Activated T-helper 1 cell treated with anti-CD3 and anti-CD28 coated beads, Interleukin-12 subunit alpha, Interleukin-12 subunit beta, Interleukin-2, Interleukin-4 antibody, amounts not matched to agents 30 ng/mL and 10 ng/mL and 1 ng/mL, durations not matched to agents 14 hours and 24 hours and 36 hours (primary cell): ENCODE measurements at regions not wholly inside any gene's neighbourhood (a gene's known extent, or its start where the extent isn't known, plus 50 kb on each side); places are given as distances from the start of the nearest gene placed in this dataset.
"Not testable (repeated sequence)": the region's sequence is repeated elsewhere in the genome, so short reads cannot be mapped to it uniquely, and the experiment has no call there.

Experiments
- DNase-seq: peaks from one replicate; pipeline ENCODE4 v3.0.0; 2021; ENCODE audit warnings: low spot score
- H3K27ac Mint-ChIP-seq: one replicate; pipeline ENCODE4 v1.8.0; 2021; ENCODE audit warnings: mild to moderate bottlenecking, mixed read lengths
- H3K27me3 Mint-ChIP-seq: one replicate; pipeline ENCODE4 v1.8.0; 2022; ENCODE audit warnings: mild to moderate bottlenecking, moderate library complexity, mixed read lengths; ENCODE audit not compliant: insufficient read depth
- H3K36me3 Mint-ChIP-seq: one replicate; pipeline ENCODE4 v1.8.0; 2021; ENCODE audit warnings: low read depth, mixed read lengths
- H3K4me1 Mint-ChIP-seq: one replicate; pipeline ENCODE4 v1.8.0; 2021; ENCODE audit warnings: low read depth, mixed read lengths
- H3K4me3 Mint-ChIP-seq: one replicate; pipeline ENCODE4 v1.8.0; 2021; ENCODE audit warnings: mild to moderate bottlenecking, moderate library complexity, mixed read lengths
- H3K9me3 Mint-ChIP-seq: one replicate; pipeline ENCODE4 v1.8.0; 2021; ENCODE audit warnings: mixed read lengths
- intact Hi-C: fragments of 100-400 bp; cut with micrococcal nuclease; formaldehyde crosslinking; loops from one replicate; pipeline ENCODE4 v1.15.1; 2024

DNA sequence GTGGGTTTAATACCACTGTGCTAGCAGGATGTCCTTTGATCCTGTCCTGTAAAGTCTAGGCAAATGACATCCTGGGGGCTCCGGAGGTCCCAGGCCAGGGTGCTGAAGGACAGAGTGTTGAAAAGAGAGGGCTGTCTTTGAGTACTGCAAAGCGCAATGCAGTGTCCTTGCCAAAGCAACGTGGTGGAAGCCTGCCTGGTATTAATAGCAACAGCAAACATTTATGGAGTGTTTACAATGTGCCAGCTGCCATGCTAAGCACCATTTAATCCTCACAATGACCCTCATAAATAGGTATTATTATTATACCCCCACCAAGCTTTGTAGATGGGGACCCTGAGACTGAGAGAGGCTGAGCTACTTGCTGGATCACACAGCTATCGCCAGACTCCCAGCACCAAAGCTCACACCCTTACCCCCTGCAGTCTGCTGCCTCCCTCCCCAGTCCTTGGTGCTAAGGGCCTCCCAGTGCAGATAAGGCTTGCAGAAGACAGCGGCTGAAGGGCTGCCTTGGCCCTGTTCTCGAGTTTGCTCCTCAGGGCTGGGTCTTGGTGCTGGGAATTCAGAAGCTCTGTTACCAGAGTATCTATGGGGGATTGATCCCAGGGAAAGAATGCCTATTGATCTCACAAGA, 427.7 kb downstream of the FUT8 start:
- Mint-ChIP-seq H3K27ac (no peak overlapping the region), H3K27me3 (no peaks in the 10 kb centered on the region), H3K36me3 (peaks cover 2% of the 10 kb centered on the region), H3K9me3 (no peaks in the 10 kb centered on the region), H3K4me3 (no peak overlapping the region), H3K4me1 (peaks cover 73% of the 10 kb centered on the region)
- intact Hi-C loops: no loop called here
- DNase-seq: no peak

DNA sequence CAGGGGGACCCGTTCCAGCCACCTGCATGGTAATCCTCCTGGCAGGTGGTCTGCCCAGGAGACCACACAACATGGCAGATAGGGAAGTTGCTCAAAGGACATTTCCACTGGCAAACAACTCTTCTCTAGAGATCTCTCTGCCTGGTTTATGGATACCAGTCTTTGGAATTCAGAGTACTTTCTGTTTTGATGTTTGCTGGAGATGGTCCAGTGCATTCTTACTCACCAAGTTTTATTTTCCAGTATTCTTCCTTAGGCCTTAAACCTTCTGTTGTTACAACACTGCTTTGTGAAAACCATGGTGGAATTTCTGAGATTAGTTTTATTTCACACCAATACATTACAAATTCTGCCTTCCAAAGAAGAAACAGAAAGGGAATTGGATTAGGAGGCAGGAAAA, 428.3 kb downstream of the FUT8 start:
- intact Hi-C loops: no loop called here
- Mint-ChIP-seq H3K4me3 (no peak overlapping the region), H3K9me3 (no peaks in the 10 kb centered on the region), H3K27ac (no peak overlapping the region), H3K27me3 (no peaks in the 10 kb centered on the region), H3K36me3 (peaks cover 2% of the 10 kb centered on the region), H3K4me1 (peaks cover 77% of the 10 kb centered on the region)
- DNase-seq: no peak

DNA sequence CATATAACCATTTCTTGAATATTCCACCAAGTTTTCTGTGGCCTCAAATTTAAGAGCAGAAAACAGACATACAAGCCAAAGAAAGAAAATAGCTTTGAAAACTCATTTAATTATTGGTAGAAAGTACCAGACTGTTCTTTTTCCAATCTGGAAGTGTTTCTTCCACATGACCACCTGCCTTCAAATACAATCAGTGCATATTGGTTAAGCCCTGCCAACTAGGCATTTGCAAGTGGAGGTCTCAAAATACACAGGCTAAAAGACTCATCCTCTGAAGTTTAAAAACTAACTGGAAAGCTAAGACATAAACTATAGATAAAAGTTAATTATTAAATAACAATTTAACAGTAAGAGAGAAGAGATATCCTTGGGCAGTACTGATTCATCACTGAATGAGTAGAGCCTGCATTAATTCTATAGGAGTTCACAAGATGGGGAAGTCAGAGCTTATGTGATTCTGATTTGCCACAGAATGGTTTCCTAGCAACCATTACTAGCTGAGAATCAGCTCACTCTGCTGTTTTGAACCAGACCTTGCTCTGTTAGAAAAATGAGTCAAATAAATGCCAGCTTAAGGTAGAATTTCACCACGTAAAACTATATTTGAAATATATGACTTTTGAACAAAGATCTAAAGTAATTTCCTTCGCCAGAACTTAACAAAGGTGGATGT, 433.8 kb downstream of the FUT8 start:
- DNase-seq: peak; percentile 20

DNA sequence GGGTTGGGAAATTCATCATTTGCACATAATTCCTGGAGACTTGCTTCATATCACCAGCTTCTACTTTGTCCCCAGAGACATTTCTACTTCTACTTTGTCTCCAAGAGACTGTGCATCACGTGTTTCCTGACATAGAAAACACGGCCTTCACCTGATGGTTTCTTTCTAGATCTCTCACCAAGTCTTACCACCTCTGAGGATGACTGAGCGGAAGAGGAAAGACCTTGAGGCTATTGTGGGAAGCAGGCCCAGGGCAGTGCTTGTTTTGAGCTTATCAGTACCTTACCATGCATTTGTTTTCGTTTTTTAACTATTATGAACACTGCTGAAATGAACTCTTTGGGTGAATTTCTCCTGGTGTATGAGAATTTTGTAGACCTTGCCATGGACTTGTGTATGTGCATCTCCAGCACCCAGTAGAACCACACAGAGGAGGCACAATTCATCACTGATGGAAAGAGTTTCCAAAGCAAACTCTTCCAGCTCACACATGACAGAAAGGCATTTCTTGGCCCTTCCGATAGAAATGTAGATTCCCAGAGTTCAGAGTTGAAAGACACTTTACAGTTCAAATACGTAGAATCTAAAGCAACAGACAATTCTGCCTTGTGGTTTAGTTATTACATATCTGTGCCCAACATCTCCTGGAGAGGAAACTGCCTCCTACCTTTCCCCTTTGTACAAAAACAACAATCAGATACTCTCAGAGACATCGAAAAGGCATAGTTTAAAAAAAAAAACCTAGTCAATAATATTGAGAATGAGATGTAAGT, 434.7 kb downstream of the FUT8 start:
- peak overlapping the region; percentile 59 for H3K4me3 Mint-ChIP-seq
- H3K4me1 Mint-ChIP-seq: peaks cover 82% of the 10 kb centered on the region
- no peaks in the 10 kb centered on the region for H3K27me3 Mint-ChIP-seq
- intact Hi-C loops: loop anchor here (1.0 to 5.0 kb wide), 12 partner anchors 14 to 745 kb away; partner anchors contain the start of gene MAX
- peak; percentile 82 for DNase-seq
- peaks cover 11% of the 10 kb centered on the region for H3K36me3 Mint-ChIP-seq
- H3K27ac Mint-ChIP-seq: peak overlapping the region; percentile 90
- peaks cover 11% of the 10 kb centered on the region for H3K9me3 Mint-ChIP-seq

More for the DNA sequence above, 433.8 kb downstream of the FUT8 start:
- Mint-ChIP-seq H3K27ac (peak overlapping the region; percentile 90), H3K36me3 (peaks cover 6% of the 10 kb centered on the region), H3K27me3 (no peaks in the 10 kb centered on the region), H3K4me1 (peaks cover 76% of the 10 kb centered on the region), H3K9me3 (peaks cover 2% of the 10 kb centered on the region), H3K4me3 (peak overlapping the region; percentile 37)
- intact Hi-C loops: loop anchor here (2.0 to 5.0 kb wide), 7 partner anchors 14 to 744 kb away; partner anchors contain the start of gene MAX

DNA sequence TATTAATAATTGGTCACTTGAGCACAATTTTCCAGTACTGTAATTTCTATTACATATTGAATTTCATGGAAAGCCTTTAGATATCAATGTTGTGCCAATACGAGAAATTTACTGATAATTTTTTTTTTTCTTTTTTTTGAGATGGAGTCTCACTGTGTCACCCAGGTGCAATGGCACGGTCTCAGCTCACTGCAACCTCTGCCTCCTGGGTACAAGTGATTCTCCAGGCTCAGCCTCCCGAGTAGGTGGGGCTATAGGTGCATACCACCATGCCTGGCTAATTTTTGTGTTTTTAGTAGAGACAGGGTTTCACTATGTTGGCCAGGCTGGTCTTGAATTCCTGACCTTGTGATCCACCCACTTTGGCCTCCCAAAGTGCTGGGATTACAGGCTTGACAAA, 435.4 kb downstream of the FUT8 start:
- not testable (repeated sequence) for H3K27me3 Mint-ChIP-seq, DNase-seq, H3K4me3 Mint-ChIP-seq, H3K27ac Mint-ChIP-seq
- peaks cover 12% of the 10 kb centered on the region for H3K36me3 Mint-ChIP-seq
- intact Hi-C loops: loop anchor here (1.0 to 5.0 kb wide), 12 partner anchors 13 to 746 kb away; partner anchors contain the start of gene MAX
- peaks cover 77% of the 10 kb centered on the region for H3K4me1 Mint-ChIP-seq
- peaks cover 17% of the 10 kb centered on the region for H3K9me3 Mint-ChIP-seq

DNA sequence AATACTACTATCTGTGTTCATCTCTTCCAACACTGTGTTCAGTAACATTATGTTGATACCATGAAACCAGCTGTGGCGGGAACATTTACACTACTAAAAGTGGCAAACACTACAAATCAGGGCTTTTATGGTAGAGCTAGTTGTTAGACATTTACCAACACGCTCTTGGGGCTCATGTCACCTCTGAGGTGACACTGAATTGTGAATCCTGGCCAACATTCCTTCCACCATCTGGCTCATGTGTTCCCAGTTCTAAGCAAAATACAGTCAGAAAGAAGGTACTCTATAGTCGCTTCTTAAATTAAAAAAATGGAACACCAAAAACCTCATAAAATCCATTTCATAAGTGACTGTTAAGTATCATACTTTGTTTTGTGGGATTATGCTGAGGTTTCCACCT, 436.6 kb downstream of the FUT8 start:
- peak overlapping the region; percentile 70 for H3K27ac Mint-ChIP-seq
- no peak for DNase-seq
- intact Hi-C loops: loop anchor here (5.0 kb wide), 2 partner anchors 372 to 747 kb away; partner anchors contain the start of gene MAX
- peaks cover 27% of the 10 kb centered on the region for H3K9me3 Mint-ChIP-seq
- H3K27me3 Mint-ChIP-seq: no peaks in the 10 kb centered on the region
- peak overlapping the region; percentile 52 for H3K4me3 Mint-ChIP-seq
- H3K36me3 Mint-ChIP-seq: peaks cover 18% of the 10 kb centered on the region
- peaks cover 71% of the 10 kb centered on the region for H3K4me1 Mint-ChIP-seq

DNA sequence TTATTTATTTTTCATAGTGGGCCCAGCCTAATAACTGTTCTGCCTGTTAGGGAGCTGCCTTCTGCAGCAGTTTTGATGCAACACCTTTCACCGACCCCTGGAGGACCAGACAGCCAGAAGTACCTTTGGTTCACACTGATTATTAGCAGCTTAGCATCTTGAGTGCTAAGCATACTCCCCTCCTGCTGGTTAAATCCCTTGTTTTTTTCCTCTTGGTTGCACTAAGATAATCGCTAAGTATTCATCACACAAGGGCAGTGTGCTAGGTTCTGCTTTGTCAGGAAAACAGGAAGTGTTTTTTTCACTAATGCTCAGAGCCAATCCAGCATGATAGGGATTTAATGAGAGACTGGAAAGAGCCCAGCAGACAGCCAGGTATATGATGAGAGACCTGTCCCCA, 437.0 kb downstream of the FUT8 start:
- peaks cover 23% of the 10 kb centered on the region for H3K36me3 Mint-ChIP-seq
- H3K4me1 Mint-ChIP-seq: peaks cover 66% of the 10 kb centered on the region
- DNase-seq: no peak
- peaks cover 31% of the 10 kb centered on the region for H3K9me3 Mint-ChIP-seq
- intact Hi-C loops: loop anchor here (5.0 kb wide), 2 partner anchors 372 to 747 kb away; partner anchors contain the start of gene MAX
- no peak overlapping the region for H3K4me3 Mint-ChIP-seq
- H3K27ac Mint-ChIP-seq: peak overlapping the region; percentile 37
- no peaks in the 10 kb centered on the region for H3K27me3 Mint-ChIP-seq

DNA sequence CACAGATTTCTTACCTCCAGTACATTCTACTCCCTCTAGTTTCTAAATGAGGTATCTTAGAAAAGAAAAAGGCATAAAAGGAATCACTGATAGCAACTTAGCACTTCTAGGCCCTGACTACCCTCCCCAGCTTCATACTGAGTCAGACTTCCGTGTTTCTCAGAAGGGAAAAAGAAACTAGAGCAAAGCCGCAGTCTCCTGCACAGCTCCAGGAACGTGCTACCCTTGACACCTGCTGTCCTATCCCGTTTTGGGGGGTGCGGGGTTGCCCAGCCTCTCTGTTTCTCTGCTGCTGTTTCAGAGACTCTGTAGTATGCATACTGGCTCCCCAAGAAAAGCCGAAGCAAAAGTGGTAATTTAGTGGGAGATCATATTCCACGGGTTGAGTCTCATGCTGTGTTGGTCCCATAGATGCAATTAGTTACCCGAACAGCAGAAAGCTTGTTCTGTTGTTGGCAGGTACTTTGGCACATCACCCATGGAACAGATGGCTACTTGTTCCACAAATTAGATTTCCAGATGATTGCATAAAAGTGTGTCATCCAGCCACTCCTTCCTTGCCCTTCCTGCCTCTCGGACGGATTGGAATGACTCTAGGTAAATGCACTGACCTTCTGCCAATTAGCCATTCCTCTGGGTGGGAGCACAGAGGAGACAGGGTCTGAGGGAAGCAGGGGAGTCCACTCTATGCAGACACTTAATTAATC, 438.1 kb downstream of the FUT8 start:
- peaks cover 23% of the 10 kb centered on the region for H3K36me3 Mint-ChIP-seq
- peak overlapping the region; percentile 29 for H3K4me3 Mint-ChIP-seq

DNA sequence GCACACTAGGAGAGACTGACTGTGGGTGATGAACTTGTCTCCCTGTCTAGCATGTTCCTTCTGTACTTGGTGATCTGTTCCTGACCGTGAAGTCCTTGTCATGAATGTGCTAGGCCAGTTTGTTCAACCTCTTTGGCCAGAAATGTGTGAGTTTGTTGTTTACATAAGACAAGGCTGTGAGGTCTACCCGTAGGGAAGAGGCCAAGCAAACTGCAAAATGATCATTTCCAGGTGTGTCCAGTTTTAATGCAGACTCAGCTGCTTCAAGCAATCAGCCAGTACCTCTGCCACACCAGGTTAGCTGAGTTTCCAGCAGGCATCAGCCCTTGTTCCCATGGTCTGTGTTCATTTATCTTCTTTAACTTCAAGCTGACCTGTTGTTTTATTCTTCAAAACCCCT, 440.2 kb downstream of the FUT8 start:
- Mint-ChIP-seq H3K4me1 (peaks cover 45% of the 10 kb centered on the region), H3K27me3 (no peaks in the 10 kb centered on the region), H3K36me3 (peaks cover 26% of the 10 kb centered on the region), H3K9me3 (peaks cover 35% of the 10 kb centered on the region), H3K4me3 (no peak overlapping the region), H3K27ac (no peak overlapping the region)
- DNase-seq: no peak
- intact Hi-C loops: no loop called here

More for the DNA sequence above, 438.1 kb downstream of the FUT8 start:
- DNase-seq: peak; percentile 77
- H3K27me3 Mint-ChIP-seq: no peaks in the 10 kb centered on the region
- intact Hi-C loops: loop anchor here (1.0 kb wide), 2 partner anchors 11 to 29 kb away; no protein-coding TSS in a partner anchor
- H3K4me1 Mint-ChIP-seq: peaks cover 59% of the 10 kb centered on the region
- H3K9me3 Mint-ChIP-seq: peaks cover 33% of the 10 kb centered on the region
- H3K27ac Mint-ChIP-seq: peak overlapping the region; percentile 64

DNA sequence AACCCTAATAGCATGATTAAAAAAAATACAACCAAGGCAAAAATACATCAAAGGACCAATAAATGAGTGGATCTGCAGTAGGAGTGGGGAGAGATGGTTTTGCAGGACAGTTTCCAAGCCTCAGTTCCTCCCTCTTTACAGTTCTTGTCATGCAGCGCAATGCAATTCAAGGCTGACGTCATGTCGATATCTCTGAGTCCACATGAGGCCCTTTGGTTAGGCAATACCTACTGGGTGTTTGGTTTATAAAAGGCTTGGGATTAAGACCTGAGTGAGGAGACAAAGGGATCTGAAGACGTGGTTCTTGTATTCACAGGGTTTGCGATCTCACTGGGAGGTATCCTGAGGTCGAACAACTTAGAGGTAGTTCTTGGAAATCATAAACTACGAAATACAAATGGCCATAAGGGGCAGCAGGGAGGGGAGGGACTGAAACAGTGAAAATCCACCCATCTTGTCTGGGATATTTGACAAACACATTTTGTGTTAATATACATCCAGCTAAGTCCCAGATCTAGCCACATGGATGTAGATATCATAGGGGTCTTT, 441.0 kb downstream of the FUT8 start:
- peaks cover 26% of the 10 kb centered on the region for H3K36me3 Mint-ChIP-seq
- no peak overlapping the region for H3K27ac Mint-ChIP-seq
- DNase-seq: no peak
- no peak overlapping the region for H3K4me3 Mint-ChIP-seq
- intact Hi-C loops: no loop called here
- peaks cover 43% of the 10 kb centered on the region for H3K4me1 Mint-ChIP-seq
- peaks cover 38% of the 10 kb centered on the region for H3K9me3 Mint-ChIP-seq
- H3K27me3 Mint-ChIP-seq: no peaks in the 10 kb centered on the region

DNA sequence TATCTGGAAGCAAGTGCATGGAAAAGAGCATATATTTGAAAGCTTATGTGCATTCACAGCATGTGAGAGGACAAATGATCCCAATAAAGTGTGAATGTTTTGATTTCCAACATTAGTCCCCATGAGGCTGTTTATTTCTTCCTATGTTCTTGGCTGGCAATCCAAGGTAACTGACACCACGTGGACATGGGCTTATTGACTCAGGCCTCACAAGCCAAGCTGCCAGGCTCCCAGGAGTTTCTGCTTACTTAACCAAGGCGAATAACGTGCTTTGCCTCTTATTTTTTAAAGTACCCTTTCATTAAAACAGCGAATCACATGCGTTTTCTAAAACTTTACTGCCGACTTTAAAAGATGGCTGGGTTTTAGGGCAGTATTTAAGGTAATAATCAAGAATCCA, 441.7 kb downstream of the FUT8 start:
- no peak for DNase-seq
- Mint-ChIP-seq H3K27ac (no peak overlapping the region), H3K36me3 (peaks cover 24% of the 10 kb centered on the region), H3K4me1 (peaks cover 40% of the 10 kb centered on the region), H3K9me3 (peaks cover 42% of the 10 kb centered on the region), H3K4me3 (no peak overlapping the region), H3K27me3 (no peaks in the 10 kb centered on the region)
- intact Hi-C loops: no loop called here
